ENCODE measurements at regions not wholly inside any gene's neighbourhood (a gene's known extent, or its start where the extent isn't known, plus 50 kb on each side); places are given as distances from the start of the nearest gene placed in this dataset.

DNA sequence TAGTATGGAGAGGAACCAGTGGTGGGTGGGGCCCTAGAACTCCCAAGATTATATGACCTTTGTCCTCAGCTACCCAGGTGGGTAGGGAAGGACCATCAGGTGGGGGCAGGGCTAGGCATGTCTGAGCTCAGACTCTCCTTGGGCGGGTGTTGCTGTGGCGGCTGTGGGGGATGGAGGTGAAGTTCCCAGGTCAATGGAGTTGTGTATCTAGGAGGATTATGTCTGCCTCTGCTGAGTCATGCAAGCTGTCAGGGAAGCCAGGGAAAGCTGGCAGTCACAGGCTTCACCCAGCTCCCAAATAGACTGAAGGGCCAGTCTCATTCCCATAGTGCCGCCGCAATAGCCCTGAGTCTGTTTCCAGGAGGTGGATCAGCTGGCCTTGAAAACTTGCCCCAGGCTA is 139.7 kb upstream of the CFAP20DC start:
- TF ChIP-seq CTCF (IDR thresholded peaks at IDR 0.05) (no peak), POLR2A (IDR thresholded peaks at IDR 0.05) (no peak)
